ENCODE measurements at regions not wholly inside any gene's neighbourhood (a gene's known extent, or its start where the extent isn't known, plus 50 kb on each side); places are given as distances from the start of the nearest gene placed in this dataset.

DNA sequence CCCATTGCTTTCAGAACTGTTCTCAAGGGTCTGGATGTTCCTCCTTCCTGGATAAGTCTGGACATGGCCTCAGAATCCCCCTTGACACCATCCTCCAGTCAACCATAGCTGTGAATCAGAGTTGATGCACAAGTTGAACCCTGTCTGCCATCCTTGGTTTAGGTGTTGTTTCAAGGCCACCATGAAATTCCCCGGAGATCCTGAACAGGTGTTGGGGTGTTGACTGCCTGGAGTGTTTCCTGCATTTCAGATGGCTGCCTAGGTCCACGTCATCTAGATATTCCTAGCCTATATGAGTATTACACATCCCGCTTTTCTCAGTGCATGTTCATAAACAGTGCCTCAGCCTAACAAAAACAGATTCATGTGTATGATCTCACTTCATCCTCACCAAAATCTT lies 86.7 kb upstream of the PWP1 start:
- H3K27me3 ChIP-seq (ENCODE audit: insufficient read depth, poor library complexity, severe bottlenecking) = no peaks in the 10 kb centered on the region
- no peak overlapping the region for H3K4me3 ChIP-seq (replicated peaks; ENCODE audit: insufficient read depth, low read length)
- TF ChIP-seq SPI1 (IDR thresholded peaks at IDR 0.05; ENCODE audit: borderline replicate concordance, low read depth) = no peak
- TF ChIP-seq POLR2AphosphoS5 (IDR thresholded peaks at IDR 0.05; ENCODE audit: low read depth) = no peak
- TF ChIP-seq, protein P1, sequence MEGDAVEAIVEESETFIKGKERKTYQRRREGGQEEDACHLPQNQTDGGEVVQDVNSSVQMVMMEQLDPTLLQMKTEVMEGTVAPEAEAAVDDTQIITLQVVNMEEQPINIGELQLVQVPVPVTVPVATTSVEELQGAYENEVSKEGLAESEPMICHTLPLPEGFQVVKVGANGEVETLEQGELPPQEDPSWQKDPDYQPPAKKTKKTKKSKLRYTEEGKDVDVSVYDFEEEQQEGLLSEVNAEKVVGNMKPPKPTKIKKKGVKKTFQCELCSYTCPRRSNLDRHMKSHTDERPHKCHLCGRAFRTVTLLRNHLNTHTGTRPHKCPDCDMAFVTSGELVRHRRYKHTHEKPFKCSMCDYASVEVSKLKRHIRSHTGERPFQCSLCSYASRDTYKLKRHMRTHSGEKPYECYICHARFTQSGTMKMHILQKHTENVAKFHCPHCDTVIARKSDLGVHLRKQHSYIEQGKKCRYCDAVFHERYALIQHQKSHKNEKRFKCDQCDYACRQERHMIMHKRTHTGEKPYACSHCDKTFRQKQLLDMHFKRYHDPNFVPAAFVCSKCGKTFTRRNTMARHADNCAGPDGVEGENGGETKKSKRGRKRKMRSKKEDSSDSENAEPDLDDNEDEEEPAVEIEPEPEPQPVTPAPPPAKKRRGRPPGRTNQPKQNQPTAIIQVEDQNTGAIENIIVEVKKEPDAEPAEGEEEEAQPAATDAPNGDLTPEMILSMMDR (IDR thresholded peaks at IDR 0.05; ENCODE audit: insufficient read depth, low read length) = no peak
- TF ChIP-seq, protein P2, sequence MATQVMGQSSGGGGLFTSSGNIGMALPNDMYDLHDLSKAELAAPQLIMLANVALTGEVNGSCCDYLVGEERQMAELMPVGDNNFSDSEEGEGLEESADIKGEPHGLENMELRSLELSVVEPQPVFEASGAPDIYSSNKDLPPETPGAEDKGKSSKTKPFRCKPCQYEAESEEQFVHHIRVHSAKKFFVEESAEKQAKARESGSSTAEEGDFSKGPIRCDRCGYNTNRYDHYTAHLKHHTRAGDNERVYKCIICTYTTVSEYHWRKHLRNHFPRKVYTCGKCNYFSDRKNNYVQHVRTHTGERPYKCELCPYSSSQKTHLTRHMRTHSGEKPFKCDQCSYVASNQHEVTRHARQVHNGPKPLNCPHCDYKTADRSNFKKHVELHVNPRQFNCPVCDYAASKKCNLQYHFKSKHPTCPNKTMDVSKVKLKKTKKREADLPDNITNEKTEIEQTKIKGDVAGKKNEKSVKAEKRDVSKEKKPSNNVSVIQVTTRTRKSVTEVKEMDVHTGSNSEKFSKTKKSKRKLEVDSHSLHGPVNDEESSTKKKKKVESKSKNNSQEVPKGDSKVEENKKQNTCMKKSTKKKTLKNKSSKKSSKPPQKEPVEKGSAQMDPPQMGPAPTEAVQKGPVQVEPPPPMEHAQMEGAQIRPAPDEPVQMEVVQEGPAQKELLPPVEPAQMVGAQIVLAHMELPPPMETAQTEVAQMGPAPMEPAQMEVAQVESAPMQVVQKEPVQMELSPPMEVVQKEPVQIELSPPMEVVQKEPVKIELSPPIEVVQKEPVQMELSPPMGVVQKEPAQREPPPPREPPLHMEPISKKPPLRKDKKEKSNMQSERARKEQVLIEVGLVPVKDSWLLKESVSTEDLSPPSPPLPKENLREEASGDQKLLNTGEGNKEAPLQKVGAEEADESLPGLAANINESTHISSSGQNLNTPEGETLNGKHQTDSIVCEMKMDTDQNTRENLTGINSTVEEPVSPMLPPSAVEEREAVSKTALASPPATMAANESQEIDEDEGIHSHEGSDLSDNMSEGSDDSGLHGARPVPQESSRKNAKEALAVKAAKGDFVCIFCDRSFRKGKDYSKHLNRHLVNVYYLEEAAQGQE (IDR thresholded peaks at IDR 0.05; ENCODE audit: insufficient replicate concordance, low read depth) = no peak
- no peak for TF ChIP-seq GABPA (IDR thresholded peaks at IDR 0.05; ENCODE audit: low read depth)
- no peak for DNase-seq (ENCODE audit: low read depth in 1 of 2, low spot score in 1 of 2)
- no peak overlapping the region for H3K27ac ChIP-seq (replicated peaks)

DNA sequence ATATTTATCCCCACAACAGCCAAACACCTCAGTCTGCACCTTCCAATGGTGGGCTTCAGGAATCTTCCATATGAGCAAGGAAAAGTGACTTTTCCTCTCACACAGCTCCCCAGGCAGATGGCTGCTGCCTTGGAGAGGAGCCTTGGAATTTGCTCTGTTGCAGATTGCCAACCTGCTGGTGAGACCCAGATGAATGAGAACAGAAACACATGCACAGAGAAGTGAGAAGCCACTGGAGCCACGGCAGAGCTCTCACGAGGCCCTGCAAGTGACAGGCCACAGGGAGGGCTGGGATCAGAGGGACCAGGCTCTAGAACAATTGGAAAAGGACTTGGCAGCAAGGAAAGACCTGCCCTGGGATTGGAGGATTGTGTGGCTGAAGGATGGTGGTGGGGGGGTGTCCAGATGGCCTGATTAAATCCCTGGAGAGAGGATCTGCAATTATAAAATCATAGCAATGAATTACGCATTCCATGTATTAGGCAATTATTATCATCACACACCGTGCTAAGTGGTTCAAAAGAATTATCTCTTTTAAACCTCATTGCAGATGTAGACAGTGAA lies 84.9 kb upstream of the PWP1 start:
- no peak for DNase-seq (ENCODE audit: low read depth in 1 of 2, low spot score in 1 of 2)
- H3K27me3 ChIP-seq (ENCODE audit: insufficient read depth, poor library complexity, severe bottlenecking) = no peaks in the 10 kb centered on the region
- no peak overlapping the region for H3K4me3 ChIP-seq (replicated peaks; ENCODE audit: insufficient read depth, low read length)
- TF ChIP-seq, protein P2 (IDR thresholded peaks at IDR 0.05; ENCODE audit: insufficient replicate concordance, low read depth) = no peak
- TF ChIP-seq POLR2AphosphoS5 (IDR thresholded peaks at IDR 0.05; ENCODE audit: low read depth) = no peak
- TF ChIP-seq GABPA (IDR thresholded peaks at IDR 0.05; ENCODE audit: low read depth) = no peak
- TF ChIP-seq, protein P1 (IDR thresholded peaks at IDR 0.05; ENCODE audit: insufficient read depth, low read length) = no peak
- no peak for TF ChIP-seq SPI1 (IDR thresholded peaks at IDR 0.05; ENCODE audit: borderline replicate concordance, low read depth)
- H3K27ac ChIP-seq (replicated peaks) = no peak overlapping the region

DNA sequence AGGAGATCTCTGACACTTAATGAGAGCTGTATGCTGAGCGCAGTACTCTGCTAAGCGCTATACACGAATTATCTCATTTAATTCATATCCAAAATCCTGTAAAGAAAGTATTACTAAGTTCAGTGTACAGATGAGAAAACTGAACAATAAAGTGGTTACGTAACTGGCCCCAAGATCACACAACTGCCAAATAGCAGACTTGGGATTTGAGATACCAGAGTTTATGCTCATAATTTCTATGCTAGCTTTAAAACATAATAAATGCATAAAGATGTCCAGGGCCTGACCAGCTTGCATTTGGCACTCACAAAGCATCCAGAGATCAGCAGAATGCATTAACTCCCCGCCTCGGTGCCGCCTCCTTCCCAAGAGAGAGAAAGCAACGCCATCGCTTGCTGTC lies 83.2 kb upstream of the PWP1 start:
- no peaks in the 10 kb centered on the region for H3K27me3 ChIP-seq (ENCODE audit: insufficient read depth, poor library complexity, severe bottlenecking)
- no peak for TF ChIP-seq SPI1 (IDR thresholded peaks at IDR 0.05; ENCODE audit: borderline replicate concordance, low read depth)
- TF ChIP-seq, protein P2 (IDR thresholded peaks at IDR 0.05; ENCODE audit: insufficient replicate concordance, low read depth) = no peak
- DNase-seq (ENCODE audit: low read depth in 1 of 2, low spot score in 1 of 2) = no peak
- H3K4me3 ChIP-seq (replicated peaks; ENCODE audit: insufficient read depth, low read length) = no peak overlapping the region
- H3K27ac ChIP-seq (replicated peaks) = no peak overlapping the region

Data from HL-60 (cell line).